B cell (primary cell): ENCODE measurements at regions not wholly inside any gene's neighbourhood (a gene's known extent, or its start where the extent isn't known, plus 50 kb on each side); places are given as distances from the start of the nearest gene placed in this dataset.

Experiments
- EZH2 ChIP-seq: IDR thresholded peaks from 2 replicates; pipeline ENCODE4 v1.6.1; 2012; ENCODE audit warnings: borderline replicate concordance, low read depth, mild to moderate bottlenecking, moderate library complexity, low read length; ENCODE audit not compliant: insufficient read depth, poor library complexity, severe bottlenecking
- TF ChIP-seq, protein P1 (sequence below): fragments of 200-600 bp; IDR thresholded peaks from one replicate; pipeline ENCODE4 v1.8.0; 2022; ENCODE audit warnings: antibody characterized with exemption, mild to moderate bottlenecking

- TF ChIP-seq, protein P1, sequence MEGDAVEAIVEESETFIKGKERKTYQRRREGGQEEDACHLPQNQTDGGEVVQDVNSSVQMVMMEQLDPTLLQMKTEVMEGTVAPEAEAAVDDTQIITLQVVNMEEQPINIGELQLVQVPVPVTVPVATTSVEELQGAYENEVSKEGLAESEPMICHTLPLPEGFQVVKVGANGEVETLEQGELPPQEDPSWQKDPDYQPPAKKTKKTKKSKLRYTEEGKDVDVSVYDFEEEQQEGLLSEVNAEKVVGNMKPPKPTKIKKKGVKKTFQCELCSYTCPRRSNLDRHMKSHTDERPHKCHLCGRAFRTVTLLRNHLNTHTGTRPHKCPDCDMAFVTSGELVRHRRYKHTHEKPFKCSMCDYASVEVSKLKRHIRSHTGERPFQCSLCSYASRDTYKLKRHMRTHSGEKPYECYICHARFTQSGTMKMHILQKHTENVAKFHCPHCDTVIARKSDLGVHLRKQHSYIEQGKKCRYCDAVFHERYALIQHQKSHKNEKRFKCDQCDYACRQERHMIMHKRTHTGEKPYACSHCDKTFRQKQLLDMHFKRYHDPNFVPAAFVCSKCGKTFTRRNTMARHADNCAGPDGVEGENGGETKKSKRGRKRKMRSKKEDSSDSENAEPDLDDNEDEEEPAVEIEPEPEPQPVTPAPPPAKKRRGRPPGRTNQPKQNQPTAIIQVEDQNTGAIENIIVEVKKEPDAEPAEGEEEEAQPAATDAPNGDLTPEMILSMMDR: no peak
- TF ChIP-seq EZH2: no peak
Observed at GRCh38 chr3:145182196-145182911, 978.6 kb downstream of the PLOD2 start.
